ENCODE measurements at regions not wholly inside any gene's neighbourhood (a gene's known extent, or its start where the extent isn't known, plus 50 kb on each side); places are given as distances from the start of the nearest gene placed in this dataset.

GRCh38 chr7:70846208-70846607 is 285.7 kb upstream of the GALNT17 start:
- DNase-seq (ENCODE audit: insufficient read length, low spot score): no peak
- TF ChIP-seq POLR2A (IDR thresholded peaks at IDR 0.05; ENCODE audit: low read depth, low read length): no peak
- no peak for FAIRE-seq

GRCh38 chr7:70849580-70850235 is 282.2 kb upstream of the GALNT17 start:
- DNase-seq (ENCODE audit: insufficient read length, low spot score) (no peak), FAIRE-seq (no peak)
- TF ChIP-seq POLR2A (IDR thresholded peaks at IDR 0.05; ENCODE audit: low read depth, low read length): no peak

GRCh38 chr7:70855373-70855772 is 276.6 kb upstream of the GALNT17 start:
- TF ChIP-seq POLR2A (IDR thresholded peaks at IDR 0.05; ENCODE audit: low read depth, low read length): no peak
- FAIRE-seq (no peak), DNase-seq (ENCODE audit: insufficient read length, low spot score) (no peak)

GRCh38 chr7:70856901-70857630 is 274.9 kb upstream of the GALNT17 start:
- peak; percentile 23 for FAIRE-seq
- TF ChIP-seq POLR2A (IDR thresholded peaks at IDR 0.05; ENCODE audit: low read depth, low read length): no peak
- DNase-seq (ENCODE audit: insufficient read length, low spot score): peak; percentile 62

- DNase-seq (ENCODE audit: insufficient read length, low spot score) (no peak), FAIRE-seq (no peak)
- TF ChIP-seq POLR2A (IDR thresholded peaks at IDR 0.05; ENCODE audit: low read depth, low read length): no peak
These were observed 274.0 kb upstream of the GALNT17 start for GRCh38 chr7:70857793-70858545.

GRCh38 chr7:70867513-70867912 is 264.4 kb upstream of the GALNT17 start:
- no peak for TF ChIP-seq POLR2A (IDR thresholded peaks at IDR 0.05; ENCODE audit: low read depth, low read length)
- FAIRE-seq (no peak), DNase-seq (ENCODE audit: insufficient read length, low spot score) (no peak)

- no peak for FAIRE-seq
- no peak for DNase-seq (ENCODE audit: insufficient read length, low spot score)
- no peak for TF ChIP-seq POLR2A (IDR thresholded peaks at IDR 0.05; ENCODE audit: low read depth, low read length)
These were observed 261.6 kb upstream of the GALNT17 start for GRCh38 chr7:70870349-70870748.

GRCh38 chr7:70872188-70872587 is 259.8 kb upstream of the GALNT17 start:
- DNase-seq (ENCODE audit: insufficient read length, low spot score): no peak
- FAIRE-seq: no peak
- no peak for TF ChIP-seq POLR2A (IDR thresholded peaks at IDR 0.05; ENCODE audit: low read depth, low read length)

GRCh38 chr7:70881167-70881847 is 250.6 kb upstream of the GALNT17 start:
- no peak for TF ChIP-seq POLR2A (IDR thresholded peaks at IDR 0.05; ENCODE audit: low read depth, low read length)
- FAIRE-seq (no peak), DNase-seq (ENCODE audit: insufficient read length, low spot score) (no peak)

- DNase-seq (ENCODE audit: insufficient read length, low spot score): no peak
- no peak for FAIRE-seq
- no peak for TF ChIP-seq POLR2A (IDR thresholded peaks at IDR 0.05; ENCODE audit: low read depth, low read length)
These were observed 248.0 kb upstream of the GALNT17 start for GRCh38 chr7:70883750-70884439.

GRCh38 chr7:70884440-70884764 is 247.5 kb upstream of the GALNT17 start:
- TF ChIP-seq POLR2A (IDR thresholded peaks at IDR 0.05; ENCODE audit: low read depth, low read length): no peak
- no peak for DNase-seq (ENCODE audit: insufficient read length, low spot score)
- no peak for FAIRE-seq

GRCh38 chr7:70884809-70885208 is 247.1 kb upstream of the GALNT17 start:
- DNase-seq (ENCODE audit: insufficient read length, low spot score) (no peak), FAIRE-seq (no peak)
- no peak for TF ChIP-seq POLR2A (IDR thresholded peaks at IDR 0.05; ENCODE audit: low read depth, low read length)

- no peak for TF ChIP-seq POLR2A (IDR thresholded peaks at IDR 0.05; ENCODE audit: low read depth, low read length)
- no peak for DNase-seq (ENCODE audit: insufficient read length, low spot score)
- FAIRE-seq: no peak
These were observed 245.4 kb upstream of the GALNT17 start for GRCh38 chr7:70886547-70886946.

- no peak for DNase-seq (ENCODE audit: insufficient read length, low spot score)
- no peak for FAIRE-seq
- TF ChIP-seq POLR2A (IDR thresholded peaks at IDR 0.05; ENCODE audit: low read depth, low read length): no peak
These were observed 244.8 kb upstream of the GALNT17 start for GRCh38 chr7:70887186-70887585.

Measured in H54 (cell line).